D721Med (cell line): ENCODE measurements at regions not wholly inside any gene's neighbourhood (a gene's known extent, or its start where the extent isn't known, plus 50 kb on each side); places are given as distances from the start of the nearest gene placed in this dataset.
"Not testable (repeated sequence)": the region's sequence is repeated elsewhere in the genome, so short reads cannot be mapped to it uniquely, and the experiment has no call there.

Experiments
- DNase-seq: peaks from one replicate; pipeline ENCODE4 v3.0.0; 2011; ENCODE audit warnings: low spot score; ENCODE audit not compliant: insufficient read length
- FAIRE-seq: peaks from 2 replicates; lab custom pipeline; 2011; peaks lifted over from hg19 to GRCh38; lab: Jason Lieb, UNC
- TF ChIP-seq, protein P1 (sequence below): IDR thresholded peaks from 2 replicates; pipeline ENCODE4 v1.5.1; 2012; ENCODE audit warnings: mild to moderate bottlenecking, control low read depth; ENCODE audit not compliant: insufficient read depth; ENCODE audit errors: missing control alignments

GRCh38 chr6:19231878-19232561 lies 605.1 kb upstream of the ID4 start:
- no peak for FAIRE-seq
- DNase-seq = no peak
- TF ChIP-seq, protein P1, sequence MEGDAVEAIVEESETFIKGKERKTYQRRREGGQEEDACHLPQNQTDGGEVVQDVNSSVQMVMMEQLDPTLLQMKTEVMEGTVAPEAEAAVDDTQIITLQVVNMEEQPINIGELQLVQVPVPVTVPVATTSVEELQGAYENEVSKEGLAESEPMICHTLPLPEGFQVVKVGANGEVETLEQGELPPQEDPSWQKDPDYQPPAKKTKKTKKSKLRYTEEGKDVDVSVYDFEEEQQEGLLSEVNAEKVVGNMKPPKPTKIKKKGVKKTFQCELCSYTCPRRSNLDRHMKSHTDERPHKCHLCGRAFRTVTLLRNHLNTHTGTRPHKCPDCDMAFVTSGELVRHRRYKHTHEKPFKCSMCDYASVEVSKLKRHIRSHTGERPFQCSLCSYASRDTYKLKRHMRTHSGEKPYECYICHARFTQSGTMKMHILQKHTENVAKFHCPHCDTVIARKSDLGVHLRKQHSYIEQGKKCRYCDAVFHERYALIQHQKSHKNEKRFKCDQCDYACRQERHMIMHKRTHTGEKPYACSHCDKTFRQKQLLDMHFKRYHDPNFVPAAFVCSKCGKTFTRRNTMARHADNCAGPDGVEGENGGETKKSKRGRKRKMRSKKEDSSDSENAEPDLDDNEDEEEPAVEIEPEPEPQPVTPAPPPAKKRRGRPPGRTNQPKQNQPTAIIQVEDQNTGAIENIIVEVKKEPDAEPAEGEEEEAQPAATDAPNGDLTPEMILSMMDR = no peak

DNA sequence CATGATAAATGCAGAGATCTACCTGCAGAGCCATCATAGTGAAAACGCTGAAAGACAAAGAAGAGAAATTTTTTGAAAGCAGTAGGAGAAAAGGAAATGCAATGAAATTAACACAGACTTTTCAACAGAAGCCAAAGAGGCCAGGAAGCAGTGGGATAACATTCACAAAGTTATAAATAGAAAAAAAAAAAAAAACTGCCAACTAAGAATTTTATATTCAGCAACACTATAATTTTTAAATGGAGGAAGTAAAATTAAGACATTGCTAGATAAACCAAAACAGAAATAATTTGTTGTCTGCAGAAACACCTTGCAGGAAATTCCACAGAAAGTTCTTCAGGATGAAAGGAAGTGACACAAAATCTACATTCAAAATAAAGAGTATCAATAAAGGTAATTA lies 591.5 kb upstream of the ID4 start:
- DNase-seq (no peak), FAIRE-seq (no peak)
- TF ChIP-seq, protein P1 = no peak

GRCh38 chr6:19247181-19247580 lies 590.0 kb upstream of the ID4 start:
- not testable (repeated sequence) for DNase-seq, FAIRE-seq

DNA sequence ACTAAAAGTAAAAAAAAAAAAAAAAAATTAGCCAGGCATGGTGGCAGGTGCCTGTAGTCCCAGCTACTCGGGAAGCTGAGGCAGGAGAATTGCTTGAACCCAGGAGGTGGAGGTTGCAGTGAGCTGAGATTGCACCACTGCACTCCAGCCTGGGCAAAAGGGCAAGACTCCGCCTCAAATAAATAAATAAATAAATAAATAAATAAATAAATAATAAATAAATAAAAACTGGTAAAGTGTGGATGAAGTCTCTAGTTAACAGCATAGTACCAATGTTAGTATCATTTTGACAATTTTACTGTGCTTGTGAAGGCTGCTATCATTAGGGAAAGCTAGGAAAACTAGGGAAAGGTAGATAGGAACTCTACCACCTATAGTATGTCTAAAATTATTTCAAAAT lies 581.0 kb upstream of the ID4 start:
- DNase-seq, FAIRE-seq: not testable (repeated sequence)

GRCh38 chr6:19261642-19262041 lies 575.5 kb upstream of the ID4 start:
- TF ChIP-seq, protein P1 = no peak
- no peak for DNase-seq
- FAIRE-seq = no peak

GRCh38 chr6:19268117-19268516 lies 569.1 kb upstream of the ID4 start:
- no peak for FAIRE-seq
- TF ChIP-seq, protein P1 = no peak
- no peak for DNase-seq

DNA sequence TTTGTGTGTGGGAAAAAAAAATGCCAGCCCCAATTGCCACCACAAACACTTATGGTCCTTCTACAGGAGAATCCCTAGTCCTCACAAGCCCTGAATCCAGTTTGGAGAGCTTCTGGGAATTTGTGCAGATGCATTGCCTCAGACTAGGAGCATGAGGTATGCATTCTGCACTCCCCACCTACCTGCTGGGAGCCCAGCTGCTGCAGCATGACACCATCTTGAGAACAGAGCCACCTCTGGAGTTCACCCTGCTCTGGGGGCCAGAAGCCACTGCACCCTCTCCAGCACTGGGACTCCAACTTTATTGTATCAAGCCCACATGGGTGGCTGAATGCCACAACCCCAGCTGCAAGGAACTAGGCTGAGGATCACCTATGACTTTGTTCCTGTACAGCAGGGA lies 568.5 kb upstream of the ID4 start:
- TF ChIP-seq, protein P1 = no peak
- FAIRE-seq (no peak), DNase-seq (no peak)

DNA sequence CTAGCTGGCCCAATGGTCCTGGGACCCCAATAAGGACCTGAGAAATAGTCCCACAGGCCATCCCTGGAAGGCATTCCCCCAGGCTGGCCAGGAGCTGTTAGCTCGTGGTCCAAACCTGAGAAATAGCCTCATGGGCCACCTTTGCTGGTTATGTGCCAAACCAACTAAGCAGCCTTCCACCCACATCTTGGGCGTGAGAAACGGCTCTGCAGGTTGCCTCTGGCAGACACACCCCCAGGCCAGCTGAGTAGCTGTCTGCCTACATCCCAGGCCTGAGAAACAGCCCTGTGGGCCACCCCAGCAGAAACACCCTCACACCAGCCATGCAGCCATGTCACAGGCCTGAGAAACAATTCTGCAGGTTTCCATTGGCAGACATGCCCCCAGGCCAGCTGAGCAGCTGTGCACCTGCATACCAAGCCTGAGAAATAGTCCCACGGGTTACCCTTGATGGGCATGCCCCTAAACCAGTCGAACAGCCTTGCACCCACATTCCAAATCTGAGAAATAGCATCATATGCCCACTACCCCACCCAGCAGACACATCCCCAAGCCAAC lies 567.8 kb upstream of the ID4 start:
- TF ChIP-seq, protein P1 = no peak
- no peak for FAIRE-seq
- no peak for DNase-seq
